ENCODE measurements at regions not wholly inside any gene's neighbourhood (a gene's known extent, or its start where the extent isn't known, plus 50 kb on each side); places are given as distances from the start of the nearest gene placed in this dataset.

- Mint-ChIP-seq H3K4me1 (ENCODE audit: low read depth, unreplicated experiment) (no peaks in the 10 kb centered on the region), H3K9me3 (ENCODE audit: unreplicated experiment) (peaks cover 5% of the 10 kb centered on the region), H3K4me3 (ENCODE audit: unreplicated experiment) (no peak overlapping the region), H3K27me3 (ENCODE audit: insufficient read depth, unreplicated experiment) (peaks cover 15% of the 10 kb centered on the region), H3K36me3 (ENCODE audit: insufficient read depth, unreplicated experiment) (no peaks in the 10 kb centered on the region), H3K27ac (ENCODE audit: unreplicated experiment) (no peak overlapping the region)
- intact Hi-C loops (cut with micrococcal nuclease; ENCODE audit: unreplicated experiment), result no loop called here
- H3K27me3 ChIP-seq (replicated peaks; ENCODE audit: control insufficient read depth, insufficient read depth, low read length), result no peaks in the 10 kb centered on the region
- DNase-seq, result no peak
- no peaks in the 10 kb centered on the region for H3K4me1 ChIP-seq
- POLR2A ChIA-PET, result no interaction called here
- H3K9me3 ChIP-seq, result peaks cover 7% of the 10 kb centered on the region
- no peak for TF ChIP-seq CTCF (IDR thresholded peaks at IDR 0.05; ENCODE audit: insufficient read depth in 1 of 2, low read depth in 1 of 2, low read length in 1 of 2, severe bottlenecking in 1 of 2, unreplicated experiment in 1 of 2)
- CTCF ChIA-PET, result no interaction called here
- H3K4me3 ChIP-seq (ENCODE audit: low read depth, low read length), result no peak overlapping the region
- BruUV-seq (replicated peaks), result no TSS peak
- no peaks in the 10 kb centered on the region for H3K36me3 ChIP-seq (ENCODE audit: control insufficient read depth, insufficient read depth, low read length)
These were observed 136.1 kb upstream of the SPACA7 start for GRCh38 chr13:112240076-112240475.

- H3K27me3 ChIP-seq (replicated peaks; ENCODE audit: control insufficient read depth, insufficient read depth, low read length), result no peaks in the 10 kb centered on the region
- Mint-ChIP-seq H3K27me3 (ENCODE audit: insufficient read depth, unreplicated experiment) (peaks cover 22% of the 10 kb centered on the region), H3K27ac (ENCODE audit: unreplicated experiment) (no peak overlapping the region), H3K9me3 (ENCODE audit: unreplicated experiment) (no peaks in the 10 kb centered on the region), H3K4me3 (ENCODE audit: unreplicated experiment) (no peak overlapping the region), H3K36me3 (ENCODE audit: insufficient read depth, unreplicated experiment) (no peaks in the 10 kb centered on the region), H3K4me1 (ENCODE audit: low read depth, unreplicated experiment) (no peaks in the 10 kb centered on the region)
- H3K4me3 ChIP-seq (ENCODE audit: low read depth, low read length), result no peak overlapping the region
- ChIA-PET POLR2A (no interaction called here), CTCF (no interaction called here)
- no peak for DNase-seq
- no peaks in the 10 kb centered on the region for H3K36me3 ChIP-seq (ENCODE audit: control insufficient read depth, insufficient read depth, low read length)
- BruUV-seq (replicated peaks), result no TSS peak
- TF ChIP-seq CTCF (IDR thresholded peaks at IDR 0.05; ENCODE audit: insufficient read depth in 1 of 2, low read depth in 1 of 2, low read length in 1 of 2, severe bottlenecking in 1 of 2, unreplicated experiment in 1 of 2), result no peak
- intact Hi-C loops (cut with micrococcal nuclease; ENCODE audit: unreplicated experiment), result no loop called here
- H3K4me1 ChIP-seq, result no peaks in the 10 kb centered on the region
- H3K9me3 ChIP-seq, result peaks cover 7% of the 10 kb centered on the region
These were observed 134.9 kb upstream of the SPACA7 start for GRCh38 chr13:112241288-112241687.

GRCh38 chr13:112242777-112243176 lies 133.4 kb upstream of the SPACA7 start:
- H3K4me1 ChIP-seq, result no peaks in the 10 kb centered on the region
- CTCF ChIA-PET, result no interaction called here
- no peaks in the 10 kb centered on the region for H3K36me3 ChIP-seq (ENCODE audit: control insufficient read depth, insufficient read depth, low read length)
- Mint-ChIP-seq H3K27ac (ENCODE audit: unreplicated experiment) (no peak overlapping the region), H3K9me3 (ENCODE audit: unreplicated experiment) (no peaks in the 10 kb centered on the region), H3K4me1 (ENCODE audit: low read depth, unreplicated experiment) (no peaks in the 10 kb centered on the region), H3K27me3 (ENCODE audit: insufficient read depth, unreplicated experiment) (peaks cover 23% of the 10 kb centered on the region), H3K36me3 (ENCODE audit: insufficient read depth, unreplicated experiment) (no peaks in the 10 kb centered on the region), H3K4me3 (ENCODE audit: unreplicated experiment) (no peak overlapping the region)
- H3K27me3 ChIP-seq (replicated peaks; ENCODE audit: control insufficient read depth, insufficient read depth, low read length), result no peaks in the 10 kb centered on the region; the same call in 1 of the 2 replicates
- no TSS peak for BruUV-seq (replicated peaks)
- intact Hi-C loops (cut with micrococcal nuclease; ENCODE audit: unreplicated experiment), result no loop called here
- no peak for DNase-seq
- peaks cover 7% of the 10 kb centered on the region for H3K9me3 ChIP-seq
- no peak for TF ChIP-seq CTCF (IDR thresholded peaks at IDR 0.05; ENCODE audit: insufficient read depth in 1 of 2, low read depth in 1 of 2, low read length in 1 of 2, severe bottlenecking in 1 of 2, unreplicated experiment in 1 of 2)
- H3K4me3 ChIP-seq (ENCODE audit: low read depth, low read length), result no peak overlapping the region
- POLR2A ChIA-PET, result no interaction called here
